ENCODE measurements at regions not wholly inside any gene's neighbourhood (a gene's known extent, or its start where the extent isn't known, plus 50 kb on each side); places are given as distances from the start of the nearest gene placed in this dataset.
A peak's percentile ranks its signal among the peaks of the same experiment; 100 is the strongest.

DNA sequence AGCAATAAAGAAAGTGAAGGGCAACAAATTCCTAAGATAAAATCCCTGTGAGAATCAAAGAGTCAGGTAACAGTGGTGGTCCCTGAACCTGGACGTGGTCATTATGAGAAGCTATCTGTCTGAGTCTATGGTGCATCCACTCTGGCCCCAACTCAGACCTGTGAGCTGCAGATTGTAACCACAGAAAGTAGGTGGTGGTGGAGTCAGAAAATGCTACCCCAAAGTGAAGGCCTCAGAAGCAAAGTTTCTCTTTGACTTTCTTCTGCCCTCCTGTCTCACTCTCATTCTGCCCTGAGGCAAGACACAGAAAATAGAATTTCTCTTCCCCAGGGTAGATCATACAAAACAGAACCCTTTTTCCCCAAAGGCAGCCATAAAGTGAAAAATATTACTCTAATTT is 84.1 kb upstream of the NEIL3 start:
- Mint-ChIP-seq H3K4me3 (no peak overlapping the region), H3K36me3 (ENCODE audit: low read depth) (no peaks in the 10 kb centered on the region), H3K9me3 (no peaks in the 10 kb centered on the region), H3K27me3 (no peaks in the 10 kb centered on the region), H3K27ac (no peak overlapping the region), H3K4me1 (peaks cover 6% of the 10 kb centered on the region)
- ATAC-seq (ENCODE audit: low read depth) (no peak), DNase-seq (no peak)
- ChIA-PET POLR2A (no interaction called here), CTCF (no interaction called here)
- intact Hi-C loops (cut with micrococcal nuclease), result no loop called here
- TF ChIP-seq, protein P1, sequence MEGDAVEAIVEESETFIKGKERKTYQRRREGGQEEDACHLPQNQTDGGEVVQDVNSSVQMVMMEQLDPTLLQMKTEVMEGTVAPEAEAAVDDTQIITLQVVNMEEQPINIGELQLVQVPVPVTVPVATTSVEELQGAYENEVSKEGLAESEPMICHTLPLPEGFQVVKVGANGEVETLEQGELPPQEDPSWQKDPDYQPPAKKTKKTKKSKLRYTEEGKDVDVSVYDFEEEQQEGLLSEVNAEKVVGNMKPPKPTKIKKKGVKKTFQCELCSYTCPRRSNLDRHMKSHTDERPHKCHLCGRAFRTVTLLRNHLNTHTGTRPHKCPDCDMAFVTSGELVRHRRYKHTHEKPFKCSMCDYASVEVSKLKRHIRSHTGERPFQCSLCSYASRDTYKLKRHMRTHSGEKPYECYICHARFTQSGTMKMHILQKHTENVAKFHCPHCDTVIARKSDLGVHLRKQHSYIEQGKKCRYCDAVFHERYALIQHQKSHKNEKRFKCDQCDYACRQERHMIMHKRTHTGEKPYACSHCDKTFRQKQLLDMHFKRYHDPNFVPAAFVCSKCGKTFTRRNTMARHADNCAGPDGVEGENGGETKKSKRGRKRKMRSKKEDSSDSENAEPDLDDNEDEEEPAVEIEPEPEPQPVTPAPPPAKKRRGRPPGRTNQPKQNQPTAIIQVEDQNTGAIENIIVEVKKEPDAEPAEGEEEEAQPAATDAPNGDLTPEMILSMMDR (IDR thresholded peaks at IDR 0.05), result no peak

DNA sequence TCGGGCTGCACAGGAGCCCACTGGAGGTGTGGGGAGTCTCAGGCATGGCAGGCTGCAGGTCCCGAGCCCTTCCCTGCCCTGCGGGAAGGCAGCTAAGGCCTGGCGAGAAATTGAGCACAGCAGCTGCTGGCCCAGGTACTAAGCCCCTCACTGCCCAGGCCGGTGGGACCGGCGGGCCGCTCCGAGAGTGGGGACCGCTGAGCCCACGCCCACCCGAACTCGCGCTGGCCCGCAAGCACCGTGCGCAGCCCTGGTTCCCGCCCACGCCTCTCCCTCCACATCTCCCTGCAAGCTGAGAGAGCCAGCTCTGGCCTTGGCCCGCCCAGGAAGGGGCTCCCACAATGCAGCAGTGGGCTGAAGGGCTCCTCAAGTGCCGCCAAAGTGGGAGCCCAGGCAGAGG is 82.0 kb upstream of the NEIL3 start:
- Mint-ChIP-seq H3K4me3 (no peak overlapping the region), H3K27ac (no peak overlapping the region), H3K36me3 (ENCODE audit: low read depth) (no peaks in the 10 kb centered on the region), H3K27me3 (no peaks in the 10 kb centered on the region), H3K4me1 (peaks cover 6% of the 10 kb centered on the region), H3K9me3 (no peaks in the 10 kb centered on the region)
- POLR2A ChIA-PET, result no interaction called here
- CTCF ChIA-PET, result no interaction called here
- DNase-seq (no peak), ATAC-seq (ENCODE audit: low read depth) (no peak)
- TF ChIP-seq, protein P1 (IDR thresholded peaks at IDR 0.05), result no peak
- intact Hi-C loops (cut with micrococcal nuclease), result no loop called here

DNA sequence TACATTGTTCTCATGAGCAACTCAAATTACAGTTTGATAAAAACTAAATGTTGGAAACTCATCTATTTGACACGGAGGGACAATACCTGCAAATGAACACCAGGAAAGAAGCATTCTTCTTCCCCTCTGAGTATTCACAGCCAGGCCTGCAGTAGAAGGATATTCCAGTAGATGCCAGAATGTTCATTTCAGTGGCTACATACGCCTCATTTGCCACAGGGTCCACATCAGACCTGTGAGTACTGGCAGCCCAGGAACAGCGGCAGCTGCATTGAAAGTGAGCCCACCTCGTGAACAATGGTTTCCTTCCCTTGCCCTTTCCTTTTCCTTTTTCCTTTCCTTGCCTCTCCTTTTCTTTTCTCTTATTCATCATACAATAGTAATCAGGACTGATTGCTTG is 81.1 kb upstream of the NEIL3 start:
- Mint-ChIP-seq H3K4me3 (no peak overlapping the region), H3K4me1 (peaks cover 6% of the 10 kb centered on the region), H3K9me3 (no peaks in the 10 kb centered on the region), H3K36me3 (ENCODE audit: low read depth) (no peaks in the 10 kb centered on the region), H3K27ac (no peak overlapping the region), H3K27me3 (no peaks in the 10 kb centered on the region)
- intact Hi-C loops (cut with micrococcal nuclease), result no loop called here
- ATAC-seq (ENCODE audit: low read depth) (no peak), DNase-seq (no peak)
- ChIA-PET POLR2A (no interaction called here), CTCF (no interaction called here)
- TF ChIP-seq, protein P1 (IDR thresholded peaks at IDR 0.05), result no peak

DNA sequence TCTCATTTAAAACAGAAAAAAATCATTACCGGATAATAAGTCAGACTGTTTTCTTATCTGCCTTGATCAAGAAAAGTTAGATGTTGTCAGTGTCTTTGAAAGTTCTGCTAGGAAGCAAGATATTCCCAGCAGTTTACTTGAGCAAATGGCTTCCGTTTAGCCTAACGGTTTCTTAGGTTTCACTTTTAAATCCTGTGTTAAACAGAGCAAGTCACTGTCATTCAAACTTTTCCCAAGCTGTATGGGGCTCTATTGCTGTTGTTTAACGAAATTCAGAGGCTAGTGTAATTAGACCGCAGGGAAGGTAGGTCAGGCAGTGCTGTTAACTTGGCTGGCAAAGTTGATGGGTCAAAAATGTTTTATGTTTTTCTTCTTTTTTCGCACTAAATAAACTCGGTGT is 80.3 kb upstream of the NEIL3 start:
- ChIA-PET CTCF (no interaction called here), POLR2A (no interaction called here)
- Mint-ChIP-seq H3K4me3 (peak overlapping the region; percentile 17), H3K27me3 (no peaks in the 10 kb centered on the region), H3K36me3 (ENCODE audit: low read depth) (no peaks in the 10 kb centered on the region), H3K4me1 (peaks cover 6% of the 10 kb centered on the region), H3K27ac (no peak overlapping the region), H3K9me3 (no peaks in the 10 kb centered on the region)
- DNase-seq, result no peak
- ATAC-seq (ENCODE audit: low read depth), result no peak
- TF ChIP-seq, protein P1 (IDR thresholded peaks at IDR 0.05), result no peak
- intact Hi-C loops (cut with micrococcal nuclease), result no loop called here

DNA sequence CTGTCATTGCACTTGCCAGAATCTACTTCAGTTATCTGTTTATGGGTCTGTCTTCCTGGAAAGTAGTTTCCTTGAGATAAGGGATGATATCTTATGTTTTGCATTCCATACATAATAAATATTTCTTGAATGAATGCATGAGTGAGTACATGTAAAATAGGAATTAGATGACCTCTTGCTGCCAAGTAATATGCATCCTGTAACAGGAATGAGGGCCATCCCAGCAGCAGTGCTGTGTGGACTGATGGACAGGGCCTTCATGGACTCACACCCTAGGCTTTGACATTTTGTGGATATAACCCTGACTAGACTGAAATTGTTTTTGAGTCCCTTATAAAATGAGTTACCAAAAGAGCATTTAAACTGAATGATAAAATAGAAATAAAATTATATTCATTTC is 77.2 kb upstream of the NEIL3 start:
- POLR2A ChIA-PET, result no interaction called here
- TF ChIP-seq, protein P1 (IDR thresholded peaks at IDR 0.05), result no peak
- no peak overlapping the region for H3K27ac Mint-ChIP-seq
- H3K27me3 Mint-ChIP-seq, result no peaks in the 10 kb centered on the region
- no peaks in the 10 kb centered on the region for H3K36me3 Mint-ChIP-seq (ENCODE audit: low read depth)
- ATAC-seq (ENCODE audit: low read depth), result no peak
- no peaks in the 10 kb centered on the region for H3K9me3 Mint-ChIP-seq
- peaks cover 6% of the 10 kb centered on the region for H3K4me1 Mint-ChIP-seq
- no peak overlapping the region for H3K4me3 Mint-ChIP-seq
- CTCF ChIA-PET, result no interaction called here
- DNase-seq, result no peak
- intact Hi-C loops (cut with micrococcal nuclease), result no loop called here
